Fibroblast of lung (primary cell): ENCODE measurements at regions not wholly inside any gene's neighbourhood (a gene's known extent, or its start where the extent isn't known, plus 50 kb on each side); places are given as distances from the start of the nearest gene placed in this dataset.

Experiments
- DNase-seq, 2 donors: peaks; one replicate each; pipeline versions ENCODE4 v3.0.0 to v3.0.0-alpha.2; 2010; ENCODE audit warnings: low read depth in 2 of 2
- H2AFZ ChIP-seq: 2 replicates; pipeline ENCODE4 v1.5.1; 2012; ENCODE audit warnings: low read length, control low read depth, inconsistent platforms
- H3K27ac ChIP-seq: 2 replicates; pipeline ENCODE4 v1.5.1; 2011; ENCODE audit warnings: low read length, control low read depth; ENCODE audit not compliant: insufficient read depth
- H3K27me3 ChIP-seq: 2 replicates; pipeline ENCODE4 v1.5.1; 2011; ENCODE audit warnings: mild to moderate bottlenecking, low read length; ENCODE audit not compliant: control insufficient read depth, insufficient read depth
- H3K36me3 ChIP-seq: 2 replicates; pipeline ENCODE4 v1.5.1; 2011; ENCODE audit warnings: low read length; ENCODE audit not compliant: control insufficient read depth, insufficient read depth
- H3K4me1 ChIP-seq: 2 replicates; pipeline ENCODE4 v1.5.1; 2011; ENCODE audit warnings: low read length; ENCODE audit not compliant: control insufficient read depth, insufficient read depth; ENCODE audit errors: extremely low read depth
- H3K4me2 ChIP-seq: 2 replicates; pipeline ENCODE4 v1.5.1; 2011; ENCODE audit warnings: low read length, control low read depth; ENCODE audit not compliant: insufficient read depth; ENCODE audit errors: extremely low read depth
- H3K4me3 ChIP-seq, 4 experiments: fragments of 200-600 bp in 1 of 4; sonication (generic) in 1 of 4; replicated peaks in 1 of 4; 2 replicates each; pipeline ENCODE4 v1.5.1; 2011 to 2016; ENCODE audit warnings: low read length in 4 of 4, low read depth in 3 of 4, mild to moderate bottlenecking in 3 of 4, control low read depth in 2 of 4, inconsistent platforms in 1 of 4, mixed read lengths in 1 of 4; ENCODE audit not compliant: insufficient read depth in 1 of 4; ENCODE audit errors: control extremely low read depth in 1 of 4
- H3K79me2 ChIP-seq: 2 replicates; pipeline ENCODE4 v1.5.1; 2012; ENCODE audit warnings: mild to moderate bottlenecking, low read length, inconsistent platforms; ENCODE audit not compliant: control insufficient read depth, insufficient read depth
- H3K9ac ChIP-seq: 2 replicates; pipeline ENCODE4 v1.5.1; 2011; ENCODE audit warnings: mild to moderate bottlenecking, low read length, control low read depth; ENCODE audit not compliant: insufficient read depth
- H3K9me3 ChIP-seq: 2 replicates; pipeline ENCODE4 v1.5.1; 2012; ENCODE audit warnings: low read depth, low read length; ENCODE audit not compliant: control insufficient read depth, insufficient read depth
- H4K20me1 ChIP-seq: 2 replicates; pipeline ENCODE4 v1.5.1; 2011; ENCODE audit warnings: low read length; ENCODE audit not compliant: control insufficient read depth, insufficient read depth; ENCODE audit errors: extremely low read depth
- EZH2 ChIP-seq: IDR thresholded peaks from 2 replicates; pipeline ENCODE4 v1.5.1; 2012; ENCODE audit warnings: low read length, control low read depth, mild to moderate bottlenecking; ENCODE audit errors: missing control alignments
- TF ChIP-seq, protein P1 (sequence below), 2 donors: IDR thresholded peaks in 1 of 2; conservative IDR thresholded peaks in 1 of 2; 1 replicate in 1 of 2; 2 replicates in 1 of 2; pipeline ENCODE4 v1.5.1; 2011 to 2012; ENCODE audit warnings: low read length in 2 of 2, control low read depth in 1 of 2, inconsistent platforms in 1 of 2, low read depth in 1 of 2, mild to moderate bottlenecking in 1 of 2

- no peak for TF ChIP-seq EZH2
- TF ChIP-seq, protein P1, sequence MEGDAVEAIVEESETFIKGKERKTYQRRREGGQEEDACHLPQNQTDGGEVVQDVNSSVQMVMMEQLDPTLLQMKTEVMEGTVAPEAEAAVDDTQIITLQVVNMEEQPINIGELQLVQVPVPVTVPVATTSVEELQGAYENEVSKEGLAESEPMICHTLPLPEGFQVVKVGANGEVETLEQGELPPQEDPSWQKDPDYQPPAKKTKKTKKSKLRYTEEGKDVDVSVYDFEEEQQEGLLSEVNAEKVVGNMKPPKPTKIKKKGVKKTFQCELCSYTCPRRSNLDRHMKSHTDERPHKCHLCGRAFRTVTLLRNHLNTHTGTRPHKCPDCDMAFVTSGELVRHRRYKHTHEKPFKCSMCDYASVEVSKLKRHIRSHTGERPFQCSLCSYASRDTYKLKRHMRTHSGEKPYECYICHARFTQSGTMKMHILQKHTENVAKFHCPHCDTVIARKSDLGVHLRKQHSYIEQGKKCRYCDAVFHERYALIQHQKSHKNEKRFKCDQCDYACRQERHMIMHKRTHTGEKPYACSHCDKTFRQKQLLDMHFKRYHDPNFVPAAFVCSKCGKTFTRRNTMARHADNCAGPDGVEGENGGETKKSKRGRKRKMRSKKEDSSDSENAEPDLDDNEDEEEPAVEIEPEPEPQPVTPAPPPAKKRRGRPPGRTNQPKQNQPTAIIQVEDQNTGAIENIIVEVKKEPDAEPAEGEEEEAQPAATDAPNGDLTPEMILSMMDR (conservative IDR thresholded peaks at IDR 0.05 in 1 of 2, IDR thresholded peaks at IDR 0.05 in 1 of 2; ENCODE audit: low read depth in 1 of 2, low read length in 2 of 2), result no peak
- H3K27me3 ChIP-seq, result no peaks in the 10 kb centered on the region
- H3K9me3 ChIP-seq, result no peaks in the 10 kb centered on the region
- no peaks in the 10 kb centered on the region for H3K79me2 ChIP-seq
- H3K36me3 ChIP-seq, result no peaks in the 10 kb centered on the region
- no peak overlapping the region for H2AFZ ChIP-seq
- peak in 1 of 2 donors; percentile 75 for DNase-seq
- no peaks in the 10 kb centered on the region for H4K20me1 ChIP-seq
- H3K4me3 ChIP-seq, result no peak overlapping the region
- H3K4me2 ChIP-seq, result no peak overlapping the region
- no peak overlapping the region for H3K9ac ChIP-seq
- no peak overlapping the region for H3K27ac ChIP-seq
- H3K4me1 ChIP-seq, result peaks cover 6% of the 10 kb centered on the region
Observed at GRCh38 chr5:53373451-53374158, 106.8 kb upstream of the FST start.

GRCh38 chr5:53376853-53377252 lies 103.6 kb upstream of the FST start:
- H3K4me3 ChIP-seq, result no peak overlapping the region
- H3K36me3 ChIP-seq, result no peaks in the 10 kb centered on the region
- no peaks in the 10 kb centered on the region for H3K9me3 ChIP-seq
- H3K4me2 ChIP-seq, result no peak overlapping the region
- no peaks in the 10 kb centered on the region for H3K79me2 ChIP-seq
- no peak overlapping the region for H2AFZ ChIP-seq
- no peaks in the 10 kb centered on the region for H3K27me3 ChIP-seq
- DNase-seq, result no peak
- H3K9ac ChIP-seq, result no peak overlapping the region
- TF ChIP-seq, protein P1 (conservative IDR thresholded peaks at IDR 0.05 in 1 of 2, IDR thresholded peaks at IDR 0.05 in 1 of 2; ENCODE audit: low read depth in 1 of 2, low read length in 2 of 2), result no peak
- TF ChIP-seq EZH2, result no peak
- H3K27ac ChIP-seq, result no peak overlapping the region
- no peaks in the 10 kb centered on the region for H4K20me1 ChIP-seq
- H3K4me1 ChIP-seq, result peaks cover 8% of the 10 kb centered on the region

- H3K36me3 ChIP-seq, result no peaks in the 10 kb centered on the region
- no peak for TF ChIP-seq EZH2
- peaks cover 8% of the 10 kb centered on the region for H3K4me1 ChIP-seq
- no peaks in the 10 kb centered on the region for H3K9me3 ChIP-seq
- H3K4me2 ChIP-seq, result no peak overlapping the region
- peak overlapping the region; percentile 59 for H3K27ac ChIP-seq
- H3K9ac ChIP-seq, result no peak overlapping the region
- H3K27me3 ChIP-seq, result no peaks in the 10 kb centered on the region
- DNase-seq, result no peak
- H3K4me3 ChIP-seq, result no peak overlapping the region
- no peak overlapping the region for H2AFZ ChIP-seq
- no peaks in the 10 kb centered on the region for H4K20me1 ChIP-seq
- no peaks in the 10 kb centered on the region for H3K79me2 ChIP-seq
Observed at GRCh38 chr5:53378190-53378589, 102.2 kb upstream of the FST start.
